ENCODE measurements at regions not wholly inside any gene's neighbourhood (a gene's known extent, or its start where the extent isn't known, plus 50 kb on each side); places are given as distances from the start of the nearest gene placed in this dataset.

DNA sequence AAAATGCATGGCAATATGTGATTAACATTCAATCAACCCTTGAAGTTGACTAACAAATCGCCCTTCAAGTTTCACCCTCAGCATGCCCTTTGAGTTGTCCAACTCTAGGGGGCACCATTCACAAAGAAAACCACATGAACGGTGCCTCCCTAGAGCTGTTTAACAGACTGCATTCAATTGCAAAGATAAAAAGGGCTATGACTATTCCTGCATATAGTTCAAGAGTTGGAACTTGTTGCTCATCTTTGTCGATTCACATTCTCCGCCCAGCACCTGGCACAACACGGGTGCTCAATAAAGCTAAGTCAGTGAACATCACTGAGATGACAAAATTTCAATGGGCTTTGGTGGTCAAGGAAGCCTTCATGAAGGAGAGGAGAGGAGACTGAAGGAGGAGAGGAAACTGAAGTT lies 69.6 kb upstream of the SLC30A5 start:
- H3K9me2 ChIP-seq (replicated peaks; ENCODE audit: control insufficient read depth, low read length) = no peaks in the 10 kb centered on the region
- no peak for TF ChIP-seq EZH2phosphoT487 (IDR thresholded peaks at IDR 0.05; ENCODE audit: borderline replicate concordance, low read length)
- TF ChIP-seq, protein P1, sequence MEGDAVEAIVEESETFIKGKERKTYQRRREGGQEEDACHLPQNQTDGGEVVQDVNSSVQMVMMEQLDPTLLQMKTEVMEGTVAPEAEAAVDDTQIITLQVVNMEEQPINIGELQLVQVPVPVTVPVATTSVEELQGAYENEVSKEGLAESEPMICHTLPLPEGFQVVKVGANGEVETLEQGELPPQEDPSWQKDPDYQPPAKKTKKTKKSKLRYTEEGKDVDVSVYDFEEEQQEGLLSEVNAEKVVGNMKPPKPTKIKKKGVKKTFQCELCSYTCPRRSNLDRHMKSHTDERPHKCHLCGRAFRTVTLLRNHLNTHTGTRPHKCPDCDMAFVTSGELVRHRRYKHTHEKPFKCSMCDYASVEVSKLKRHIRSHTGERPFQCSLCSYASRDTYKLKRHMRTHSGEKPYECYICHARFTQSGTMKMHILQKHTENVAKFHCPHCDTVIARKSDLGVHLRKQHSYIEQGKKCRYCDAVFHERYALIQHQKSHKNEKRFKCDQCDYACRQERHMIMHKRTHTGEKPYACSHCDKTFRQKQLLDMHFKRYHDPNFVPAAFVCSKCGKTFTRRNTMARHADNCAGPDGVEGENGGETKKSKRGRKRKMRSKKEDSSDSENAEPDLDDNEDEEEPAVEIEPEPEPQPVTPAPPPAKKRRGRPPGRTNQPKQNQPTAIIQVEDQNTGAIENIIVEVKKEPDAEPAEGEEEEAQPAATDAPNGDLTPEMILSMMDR (IDR thresholded peaks at IDR 0.05; ENCODE audit: low read depth, low read length, poor library complexity, severe bottlenecking) = peak; percentile 81
- H3K27me3 ChIP-seq (ENCODE audit: control insufficient read depth, low read length) = peaks cover 3% of the 10 kb centered on the region
- H3K27ac ChIP-seq (ENCODE audit: low read depth, low read length) = no peak overlapping the region
- no peak overlapping the region for H3K4me2 ChIP-seq (ENCODE audit: low read length)
- H3K36me3 ChIP-seq (ENCODE audit: control insufficient read depth, low read length) = no peaks in the 10 kb centered on the region
- no peaks in the 10 kb centered on the region for H3F3A ChIP-seq (ENCODE audit: control insufficient read depth, insufficient read depth)
- peaks cover 3% of the 10 kb centered on the region for H3K4me1 ChIP-seq (ENCODE audit: control insufficient read depth, low read length)
- no peaks in the 10 kb centered on the region for H3K79me2 ChIP-seq (ENCODE audit: control insufficient read depth, low read length)
- no peak overlapping the region for H3K4me3 ChIP-seq (ENCODE audit: low read length)
- no peaks in the 10 kb centered on the region for H4K20me1 ChIP-seq (ENCODE audit: control insufficient read depth, insufficient read depth, low read depth, low read length)
- no peaks in the 10 kb centered on the region for H3K9me3 ChIP-seq (ENCODE audit: control insufficient read depth, insufficient read depth, low read length)

DNA sequence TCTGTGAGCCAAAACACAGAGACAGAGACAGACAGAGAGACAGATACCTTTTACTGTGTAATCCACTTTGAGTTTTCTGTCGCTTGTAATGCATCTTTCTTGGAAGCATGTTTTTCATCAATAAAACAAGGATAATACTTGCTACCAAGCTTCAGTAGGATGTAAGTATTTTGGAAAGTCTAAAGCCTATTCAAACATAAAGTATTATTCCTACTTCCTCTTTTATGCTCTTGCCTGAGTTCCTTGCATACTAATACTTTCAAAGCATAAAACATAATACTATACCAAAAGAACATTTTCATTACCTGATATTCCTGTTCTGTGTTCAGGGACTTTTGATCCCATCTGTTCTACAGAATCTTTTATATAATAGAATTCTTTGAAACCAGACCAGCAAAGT lies 64.5 kb upstream of the SLC30A5 start:
- TF ChIP-seq, protein P1 (IDR thresholded peaks at IDR 0.05; ENCODE audit: low read depth, low read length, poor library complexity, severe bottlenecking) = no peak
- TF ChIP-seq EZH2phosphoT487 (IDR thresholded peaks at IDR 0.05; ENCODE audit: borderline replicate concordance, low read length) = no peak
- H3K27ac ChIP-seq (ENCODE audit: low read depth, low read length) = no peak overlapping the region
- peaks cover 5% of the 10 kb centered on the region; the same call in 1 of the 2 replicates for H3K27me3 ChIP-seq (ENCODE audit: control insufficient read depth, low read length)
- H3K9me2 ChIP-seq (replicated peaks; ENCODE audit: control insufficient read depth, low read length) = no peaks in the 10 kb centered on the region
- no peak overlapping the region for H3K4me2 ChIP-seq (ENCODE audit: low read length)
- no peaks in the 10 kb centered on the region for H3K79me2 ChIP-seq (ENCODE audit: control insufficient read depth, low read length)
- no peak overlapping the region for H3K4me3 ChIP-seq (ENCODE audit: low read length)
- H3K4me1 ChIP-seq (ENCODE audit: control insufficient read depth, low read length) = peaks cover 4% of the 10 kb centered on the region
- H3K9me3 ChIP-seq (ENCODE audit: control insufficient read depth, insufficient read depth, low read length) = no peaks in the 10 kb centered on the region
- H3F3A ChIP-seq (ENCODE audit: control insufficient read depth, insufficient read depth) = no peaks in the 10 kb centered on the region
- no peaks in the 10 kb centered on the region for H4K20me1 ChIP-seq (ENCODE audit: control insufficient read depth, insufficient read depth, low read depth, low read length)
- H3K36me3 ChIP-seq (ENCODE audit: control insufficient read depth, low read length) = no peaks in the 10 kb centered on the region

DNA sequence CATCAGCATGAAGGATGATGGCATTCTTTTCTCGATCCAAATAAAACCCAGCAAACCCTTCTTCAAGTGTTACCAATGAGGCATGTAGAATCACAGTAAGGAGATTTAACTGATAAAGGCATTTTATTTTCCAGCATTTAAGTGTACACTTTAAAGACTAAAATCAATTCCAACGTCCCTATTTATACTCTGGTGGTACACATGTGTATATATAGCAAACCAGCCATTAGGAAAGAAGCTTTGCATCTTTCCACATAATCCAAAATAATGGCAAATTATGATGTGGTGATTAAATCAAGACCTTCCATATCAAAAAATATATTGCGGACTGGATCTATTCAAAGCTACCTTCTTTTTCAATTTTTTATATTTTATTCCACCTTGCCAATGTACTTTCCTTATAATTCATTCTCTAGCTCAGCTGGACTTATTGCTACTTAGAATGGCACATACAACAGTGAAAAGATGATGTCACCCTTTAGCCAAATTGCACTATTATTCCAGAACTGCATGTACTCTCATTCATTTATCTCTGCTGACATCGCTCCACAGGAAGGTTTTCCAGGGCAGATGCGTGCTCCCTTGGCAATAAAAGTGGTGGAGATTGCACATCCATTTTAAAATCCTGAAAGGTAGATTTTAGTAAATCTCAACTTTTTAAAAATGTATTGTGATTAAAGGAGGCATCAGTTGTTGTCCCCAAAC lies 63.3 kb upstream of the SLC30A5 start:
- H3K9me2 ChIP-seq (replicated peaks; ENCODE audit: control insufficient read depth, low read length) = no peaks in the 10 kb centered on the region

More for the DNA sequence above, 63.3 kb upstream of the SLC30A5 start:
- Histone ChIP-seq H3K27ac (ENCODE audit: low read depth, low read length) (no peak overlapping the region), H3K27me3 (ENCODE audit: control insufficient read depth, low read length) (peaks cover 5% of the 10 kb centered on the region; the same call in 1 of the 2 replicates), H4K20me1 (ENCODE audit: control insufficient read depth, insufficient read depth, low read depth, low read length) (no peaks in the 10 kb centered on the region), H3K36me3 (ENCODE audit: control insufficient read depth, low read length) (no peaks in the 10 kb centered on the region), H3K9me3 (ENCODE audit: control insufficient read depth, insufficient read depth, low read length) (no peaks in the 10 kb centered on the region), H3F3A (ENCODE audit: control insufficient read depth, insufficient read depth) (no peaks in the 10 kb centered on the region), H3K79me2 (ENCODE audit: control insufficient read depth, low read length) (no peaks in the 10 kb centered on the region), H3K4me3 (ENCODE audit: low read length) (no peak overlapping the region), H3K4me1 (ENCODE audit: control insufficient read depth, low read length) (peaks cover 4% of the 10 kb centered on the region), H3K4me2 (ENCODE audit: low read length) (no peak overlapping the region)
- TF ChIP-seq, protein P1 (IDR thresholded peaks at IDR 0.05; ENCODE audit: low read depth, low read length, poor library complexity, severe bottlenecking) = no peak
- TF ChIP-seq EZH2phosphoT487 (IDR thresholded peaks at IDR 0.05; ENCODE audit: borderline replicate concordance, low read length) = no peak

Data from DOHH2 (cell line).